MCF 10A (cell line): ENCODE measurements at regions not wholly inside any gene's neighbourhood (a gene's known extent, or its start where the extent isn't known, plus 50 kb on each side); places are given as distances from the start of the nearest gene placed in this dataset.
"Not testable (repeated sequence)": the region's sequence is repeated elsewhere in the genome, so short reads cannot be mapped to it uniquely, and the experiment has no call there.

Experiments used
- BruUV-seq: library from RNA; stranded (reverse); fragments of 400-500 nt; replicated peaks from 2 replicates; lab custom pipeline; 2021; lab: Mats Ljungman, UMichigan
- CTCF ChIA-PET: fragments of 300-600 bp; sonication (Branson Sonifier 250); formaldehyde crosslinking; extraction: SDS; loops from one replicate; lab custom pipeline; 2021; ENCODE audit warnings: antibody characterized with exemption, inconsistent platforms; lab: Yijun Ruan, JAX
- POLR2A ChIA-PET: fragments of 300-600, 350-650 bp; sonication (Branson Sonifier 250); formaldehyde crosslinking; extraction: SDS; loops from one replicate; lab custom pipeline; 2020; ENCODE audit warnings: antibody characterized with exemption, inconsistent platforms; lab: Yijun Ruan, JAX
- DNase-seq: peaks from one replicate; pipeline ENCODE4 v3.0.0-alpha.2; 2018; ENCODE audit not compliant: unreplicated experiment
- H3K27ac Mint-ChIP-seq: one replicate; pipeline ENCODE4 v1.8.0; 2022; ENCODE audit warnings: mild to moderate bottlenecking, low read depth, mixed read lengths; ENCODE audit not compliant: unreplicated experiment
- H3K27me3 Mint-ChIP-seq: one replicate; pipeline ENCODE4 v1.8.0; 2022; ENCODE audit warnings: mixed read lengths; ENCODE audit not compliant: insufficient read depth, unreplicated experiment
- H3K36me3 Mint-ChIP-seq: one replicate; pipeline ENCODE4 v1.8.0; 2022; ENCODE audit warnings: mild to moderate bottlenecking, moderate library complexity, mixed read lengths; ENCODE audit not compliant: insufficient read depth, unreplicated experiment
- H3K4me1 Mint-ChIP-seq: one replicate; pipeline ENCODE4 v1.8.0; 2022; ENCODE audit warnings: mixed read lengths; ENCODE audit not compliant: insufficient read depth, unreplicated experiment
- H3K4me3 Mint-ChIP-seq: one replicate; pipeline ENCODE4 v1.8.0; 2022; ENCODE audit warnings: mild to moderate bottlenecking, moderate library complexity, mixed read lengths; ENCODE audit not compliant: unreplicated experiment
- H3K9me3 Mint-ChIP-seq: one replicate; pipeline ENCODE4 v1.8.0; 2022; ENCODE audit warnings: mixed read lengths; ENCODE audit not compliant: unreplicated experiment
- CTCF ChIP-seq: fragments of 200-600 bp; IDR thresholded peaks from one replicate; pipeline ENCODE4 v1.8.0; 2022; ENCODE audit warnings: antibody characterized with exemption, mild to moderate bottlenecking; ENCODE audit not compliant: unreplicated experiment
- intact Hi-C: fragments of 100-400 bp; cut with micrococcal nuclease; formaldehyde crosslinking; loops from 2 replicates; pipeline ENCODE4 v1.14.1; 2022

DNA sequence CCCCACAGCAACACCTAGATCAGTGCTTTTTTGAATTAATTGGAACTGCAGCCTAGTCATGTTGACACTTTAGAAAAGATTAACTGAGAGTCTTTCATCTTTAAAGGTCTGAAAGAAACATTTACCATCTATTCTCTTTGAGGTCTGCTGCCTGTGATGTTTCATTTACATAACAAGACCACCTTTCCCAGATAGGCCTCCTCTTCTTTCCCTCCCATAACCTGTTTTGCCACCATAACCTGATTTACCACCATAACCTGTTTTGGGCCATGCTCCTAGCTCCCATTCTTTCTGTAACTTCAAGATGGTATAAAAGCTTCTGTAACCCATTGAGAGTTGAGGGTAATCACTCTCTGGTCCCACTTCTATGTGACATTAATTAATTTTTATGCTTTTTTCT lies 320.8 kb downstream of the PCDH20 start:
- ChIA-PET CTCF (no interaction called here), POLR2A (no interaction called here)
- Mint-ChIP-seq H3K4me1 (no peaks in the 10 kb centered on the region), H3K9me3 (peaks cover 19% of the 10 kb centered on the region), H3K27ac (no peak overlapping the region), H3K4me3 (no peak overlapping the region), H3K27me3 (peaks cover 6% of the 10 kb centered on the region), H3K36me3 (no peaks in the 10 kb centered on the region)
- no peak for TF ChIP-seq CTCF
- BruUV-seq = no TSS peak
- intact Hi-C loops = no loop called here
- no peak for DNase-seq

- H3K4me3 Mint-ChIP-seq, H3K4me1 Mint-ChIP-seq, DNase-seq, POLR2A ChIA-PET, intact Hi-C loops, BruUV-seq, H3K27ac Mint-ChIP-seq, H3K36me3 Mint-ChIP-seq: not testable (repeated sequence)
- H3K9me3 Mint-ChIP-seq = peaks cover 24% of the 10 kb centered on the region
- CTCF ChIA-PET = interaction anchor here (0.5 kb wide), 1 partner anchor 1144 kb away, joined by 3 read pairs; no protein-coding TSS in a partner anchor
- H3K27me3 Mint-ChIP-seq = peaks cover 17% of the 10 kb centered on the region
These were observed 325.8 kb downstream of the PCDH20 start for GRCh38 chr13:61089894-61090293.

DNA sequence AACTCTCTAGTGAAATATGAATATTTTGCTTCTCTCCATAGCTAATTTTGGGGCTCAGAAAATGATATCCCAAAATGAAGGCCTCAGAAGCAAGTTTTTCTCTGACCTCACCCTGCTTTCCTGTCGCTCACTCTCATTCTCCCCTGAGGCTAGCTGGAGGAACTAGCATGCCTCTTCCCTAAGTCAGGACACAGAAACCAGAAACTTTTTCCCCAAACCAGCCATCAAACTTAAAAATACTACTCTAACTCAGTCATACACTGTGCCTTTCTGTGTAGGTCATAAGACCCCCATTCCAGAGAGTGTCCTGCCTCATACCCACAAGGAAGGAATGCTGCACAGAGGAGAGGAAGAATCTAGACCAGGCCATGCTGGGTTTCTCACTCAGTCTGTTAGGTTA lies 329.6 kb downstream of the PCDH20 start:
- intact Hi-C loops = no loop called here
- Mint-ChIP-seq H3K27ac (no peak overlapping the region), H3K27me3 (peaks cover 18% of the 10 kb centered on the region), H3K36me3 (no peaks in the 10 kb centered on the region), H3K4me1 (no peaks in the 10 kb centered on the region), H3K4me3 (no peak overlapping the region), H3K9me3 (peaks cover 16% of the 10 kb centered on the region)
- CTCF ChIA-PET = interaction anchor here (0.7 kb wide), 1 partner anchor 298 kb away, joined by 3 read pairs; no protein-coding TSS in a partner anchor
- no peak for TF ChIP-seq CTCF
- no peak for DNase-seq
- POLR2A ChIA-PET = interaction anchor here (1.1 kb wide), 1 partner anchor 14 kb away, joined by 4 read pairs; no protein-coding TSS in a partner anchor
- no TSS peak for BruUV-seq

DNA sequence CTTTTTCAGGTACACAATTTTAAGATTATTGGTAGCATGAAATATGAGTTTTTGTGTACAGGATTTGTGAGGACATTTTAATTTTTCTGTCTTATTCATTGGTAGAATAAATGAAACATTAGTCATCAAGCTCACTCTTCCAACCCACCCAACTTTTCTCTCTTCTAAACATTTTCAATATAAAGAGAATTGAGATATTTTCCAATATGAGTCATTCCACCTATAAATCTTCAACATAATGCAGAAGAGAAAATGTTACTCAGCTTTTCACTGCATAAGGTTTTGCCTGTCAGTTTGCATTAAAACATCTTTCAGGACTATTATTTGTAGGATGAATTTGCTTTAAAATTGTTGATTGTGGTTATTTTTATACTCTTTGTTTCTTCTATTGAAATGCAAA lies 330.7 kb downstream of the PCDH20 start:
- CTCF ChIA-PET = interaction anchor here (1.0 kb wide), 1 partner anchor 16 kb away, joined by 3 read pairs; no protein-coding TSS in a partner anchor
- H3K9me3 Mint-ChIP-seq = peaks cover 22% of the 10 kb centered on the region
- DNase-seq = no peak
- H3K27ac Mint-ChIP-seq = no peak overlapping the region
- peaks cover 24% of the 10 kb centered on the region for H3K27me3 Mint-ChIP-seq
- no peak for TF ChIP-seq CTCF
- H3K36me3 Mint-ChIP-seq = no peaks in the 10 kb centered on the region
- no TSS peak for BruUV-seq
- H3K4me1 Mint-ChIP-seq = no peaks in the 10 kb centered on the region
- intact Hi-C loops = no loop called here
- POLR2A ChIA-PET = no interaction called here
- no peak overlapping the region for H3K4me3 Mint-ChIP-seq
